Caki2 (cell line): ENCODE measurements at regions not wholly inside any gene's neighbourhood (a gene's known extent, or its start where the extent isn't known, plus 50 kb on each side); places are given as distances from the start of the nearest gene placed in this dataset.
"Not testable (repeated sequence)": the region's sequence is repeated elsewhere in the genome, so short reads cannot be mapped to it uniquely, and the experiment has no call there.

Experiments
- DNase-seq: peaks from one replicate; pipeline ENCODE4 v3.0.0-alpha.2; 2015; ENCODE audit warnings: low read depth
- in situ Hi-C: cut with HindIII; loops from 2 replicates; pipeline ENCODE4 v1.10.0; 2016; ENCODE audit warnings: low sequenced_read_pairs, low pct_unique_long_range_greater_than_20kb, mixed read lengths

DNA sequence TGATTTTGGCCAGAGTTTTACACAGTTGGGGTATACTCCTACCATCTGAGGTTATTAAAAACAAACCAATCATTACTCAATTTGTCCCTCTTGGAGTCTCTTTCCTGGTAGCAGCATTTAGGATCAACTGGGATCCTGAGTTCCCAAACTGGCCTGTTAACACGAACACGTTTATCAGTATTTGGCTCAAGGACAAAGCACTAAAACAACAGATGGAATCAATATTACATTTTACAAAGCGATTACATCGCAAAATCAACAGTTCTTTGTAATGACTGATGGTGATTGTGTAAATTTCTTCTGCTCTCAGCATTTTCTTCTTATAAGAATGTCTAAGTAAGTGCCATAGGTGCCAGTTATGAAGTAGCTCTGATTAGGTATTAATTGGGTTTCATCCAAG, 582.9 kb upstream of the ANKRD30A start:
- in situ Hi-C loops = no loop called here

DNA sequence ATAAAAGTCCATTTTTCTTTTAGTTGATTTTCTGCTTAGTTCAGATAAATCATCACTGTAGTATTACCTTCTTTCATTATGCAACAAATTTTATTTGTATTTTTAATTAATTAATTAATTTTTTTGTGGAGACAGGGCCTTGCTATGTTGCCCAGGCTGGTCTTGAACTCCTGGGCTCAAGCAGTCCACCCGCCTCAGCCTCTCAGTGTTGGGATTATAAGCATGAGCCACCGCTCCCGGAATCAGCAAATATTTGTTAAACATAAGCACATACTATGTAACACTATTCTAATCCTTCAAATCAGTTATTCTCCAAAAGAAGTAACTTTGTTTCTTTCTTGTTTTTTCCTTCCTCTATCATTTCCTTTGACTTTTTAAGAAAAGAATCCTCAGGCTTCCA, 584.8 kb upstream of the ANKRD30A start:
- no peak for DNase-seq
- in situ Hi-C loops = no loop called here

More for the DNA sequence above, 582.9 kb upstream of the ANKRD30A start:
- DNase-seq = no peak

DNA sequence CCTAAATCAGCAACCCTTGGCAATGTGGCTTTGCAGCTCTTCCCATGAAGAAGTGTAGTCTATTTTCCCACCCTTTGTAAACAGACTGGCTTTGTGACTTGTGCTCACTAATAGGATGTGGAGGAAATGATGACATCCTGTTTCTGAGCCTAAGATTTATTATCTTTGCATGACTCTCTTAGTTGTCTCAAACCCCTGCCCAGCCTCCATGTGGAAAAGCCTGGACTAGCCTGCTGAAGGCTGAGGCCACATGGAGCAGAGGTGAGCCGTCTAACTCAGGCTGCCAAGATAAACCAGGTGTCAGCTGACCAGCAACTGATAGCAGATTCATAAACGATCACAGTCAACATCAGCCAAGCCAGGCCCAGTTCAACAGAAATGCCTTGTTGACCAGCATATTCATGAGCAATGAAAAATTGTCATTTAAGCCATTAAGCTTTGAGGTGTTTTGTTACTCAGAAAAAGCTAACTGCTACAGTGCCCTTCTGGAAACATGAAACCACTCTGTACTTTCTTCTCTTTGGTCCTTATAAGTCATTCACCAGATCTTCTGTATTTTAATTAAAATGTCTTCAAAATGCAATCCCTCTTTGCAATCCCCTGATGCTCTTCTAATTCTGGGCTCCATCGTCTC, 586.3 kb upstream of the ANKRD30A start:
- in situ Hi-C loops = no loop called here
- peak; percentile 69 for DNase-seq

DNA sequence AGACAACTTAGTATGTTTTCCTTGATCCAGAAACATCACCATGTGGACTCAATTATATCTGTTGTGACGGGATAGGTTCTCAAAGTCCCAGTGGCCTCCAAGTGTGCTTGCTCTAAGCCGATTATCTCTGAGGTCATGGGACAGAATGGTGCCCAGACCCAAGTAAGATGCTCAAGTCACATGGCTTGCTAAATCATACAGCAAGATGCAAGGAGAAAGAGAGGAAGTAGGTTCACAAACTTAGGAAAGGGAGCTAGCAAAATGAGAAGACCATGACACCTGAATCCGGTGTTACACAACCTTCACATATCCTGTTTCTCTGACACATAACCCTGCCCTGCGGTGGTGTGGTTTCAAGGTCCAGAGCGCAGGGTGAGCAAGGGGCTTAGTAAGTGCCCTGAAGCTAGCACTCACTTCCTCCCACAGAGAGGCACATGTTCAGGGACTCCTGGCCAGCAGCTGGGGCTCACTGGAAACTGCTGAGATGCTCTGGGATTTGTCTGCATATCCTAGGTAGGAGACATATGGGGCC, 590.9 kb upstream of the ANKRD30A start:
- in situ Hi-C loops = no loop called here
- DNase-seq = peak; percentile 67

DNA sequence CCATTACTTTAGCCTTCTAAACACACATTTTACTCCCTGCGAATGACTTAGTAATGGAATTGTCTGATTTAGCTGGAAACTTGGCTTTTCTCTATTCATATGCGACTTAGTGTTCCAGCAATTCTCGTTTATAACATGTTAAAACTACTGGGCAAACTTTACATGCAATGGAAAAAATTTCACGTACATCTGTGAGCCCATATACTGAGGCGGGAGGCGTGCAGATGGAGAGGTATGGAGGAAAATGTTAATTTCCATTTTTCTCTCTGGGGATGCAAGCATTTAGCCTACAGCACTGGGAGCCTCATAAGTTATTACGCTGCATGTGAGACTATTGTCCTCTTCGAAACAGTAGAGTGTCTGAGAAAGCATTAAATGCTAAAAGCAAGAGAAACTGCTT, 591.5 kb upstream of the ANKRD30A start:
- no peak for DNase-seq
- in situ Hi-C loops = no loop called here

DNA sequence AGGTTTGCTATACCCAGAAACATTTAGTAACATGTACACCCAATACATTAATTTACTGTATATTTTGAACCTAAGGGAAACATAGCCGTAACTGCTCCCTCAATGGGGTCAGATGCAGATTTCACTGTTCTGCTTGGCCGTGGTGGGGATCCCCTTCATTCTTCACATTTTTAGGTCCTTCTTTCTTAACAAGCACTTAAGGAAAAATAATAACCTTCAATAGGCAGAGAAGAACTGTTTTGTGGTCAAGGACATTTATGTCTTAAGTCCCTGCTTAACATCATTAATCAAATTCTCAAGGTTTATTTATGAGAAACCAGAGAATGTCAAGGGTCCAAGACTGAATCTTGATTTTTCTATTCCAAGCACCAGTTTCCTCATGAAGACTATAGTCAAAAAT, 592.1 kb upstream of the ANKRD30A start:
- in situ Hi-C loops = no loop called here
- DNase-seq = no peak

DNA sequence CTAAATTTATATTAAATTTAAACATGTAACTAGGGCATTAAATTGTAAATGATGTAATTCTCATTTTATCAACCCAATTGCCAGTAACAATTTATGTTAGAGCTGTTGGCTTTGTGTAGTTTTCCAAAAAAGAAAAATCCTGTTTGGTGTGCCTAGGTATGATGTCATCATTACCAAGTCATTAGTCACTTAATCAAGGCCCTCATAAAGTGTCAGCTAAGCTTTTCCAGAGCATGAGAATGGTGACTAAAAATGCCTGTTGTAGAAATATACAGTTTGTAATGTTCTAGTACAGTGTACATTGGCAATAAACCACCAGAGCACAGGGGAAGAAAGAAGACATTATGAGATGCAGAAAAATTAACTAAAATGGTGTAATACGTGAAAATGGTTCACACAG, 593.8 kb upstream of the ANKRD30A start:
- DNase-seq = no peak

DNA sequence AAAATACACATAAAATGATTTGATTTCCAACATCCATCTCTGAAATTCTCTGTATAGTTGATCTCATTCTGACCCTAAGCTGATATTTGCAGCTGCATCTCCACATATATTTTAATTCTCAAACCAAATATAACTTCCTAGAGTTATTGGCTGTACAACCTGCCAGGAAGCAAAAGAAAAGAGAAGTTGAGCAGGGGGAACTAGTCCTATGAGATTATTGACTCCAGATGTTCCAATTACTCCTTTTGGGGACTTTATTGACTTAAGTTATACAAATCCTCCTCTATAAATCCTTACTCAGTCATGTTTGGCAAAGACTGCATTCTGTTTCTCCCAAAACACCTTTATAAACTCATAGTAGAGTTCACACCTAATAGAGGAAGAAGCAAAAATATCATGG, 599.4 kb upstream of the ANKRD30A start:
- no peak for DNase-seq
- in situ Hi-C loops = no loop called here

More for the DNA sequence above, 593.8 kb upstream of the ANKRD30A start:
- in situ Hi-C loops = no loop called here

DNA sequence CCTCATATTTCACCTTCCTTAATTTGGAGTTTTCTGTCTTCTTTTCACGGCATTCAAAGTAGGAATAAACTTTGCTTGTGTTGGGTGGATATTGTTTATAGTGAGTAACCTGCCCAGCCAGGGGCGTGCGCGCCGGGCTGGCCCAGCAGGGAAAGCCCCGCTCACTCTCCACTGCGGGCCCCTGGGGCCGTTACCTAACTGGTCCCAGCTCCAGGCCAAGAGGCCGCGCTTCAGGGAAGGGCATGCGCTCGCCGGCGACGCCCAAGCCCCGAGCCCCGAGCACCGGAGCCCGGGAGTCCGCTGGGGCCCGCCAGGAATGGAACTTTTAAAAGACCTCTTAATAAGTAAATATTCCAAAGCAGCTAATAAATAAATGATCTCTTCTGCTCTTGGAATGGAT, 601.3 kb upstream of the ANKRD30A start:
- in situ Hi-C loops = not testable (repeated sequence)

DNA sequence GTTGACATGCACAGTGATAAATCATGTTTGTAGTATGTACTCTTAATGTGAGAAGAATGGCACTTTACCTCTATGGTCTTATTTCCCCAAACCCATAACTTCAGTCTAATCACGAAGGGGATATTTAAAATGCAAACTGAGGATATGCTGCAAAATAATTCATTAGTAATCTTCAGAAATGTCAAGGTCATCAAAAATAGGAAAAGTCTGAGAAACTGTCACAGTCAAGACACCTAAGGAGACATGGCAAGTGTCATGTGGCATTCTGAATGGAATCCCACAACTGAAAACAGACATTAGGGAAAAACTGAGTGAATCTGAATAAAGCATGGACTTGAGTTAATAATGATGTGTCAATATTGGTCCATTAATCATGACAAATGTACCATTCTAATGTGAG, 605.5 kb upstream of the ANKRD30A start:
- in situ Hi-C loops = no loop called here
- DNase-seq = no peak

More for the DNA sequence above, 601.3 kb upstream of the ANKRD30A start:
- DNase-seq = not testable (repeated sequence)

DNA sequence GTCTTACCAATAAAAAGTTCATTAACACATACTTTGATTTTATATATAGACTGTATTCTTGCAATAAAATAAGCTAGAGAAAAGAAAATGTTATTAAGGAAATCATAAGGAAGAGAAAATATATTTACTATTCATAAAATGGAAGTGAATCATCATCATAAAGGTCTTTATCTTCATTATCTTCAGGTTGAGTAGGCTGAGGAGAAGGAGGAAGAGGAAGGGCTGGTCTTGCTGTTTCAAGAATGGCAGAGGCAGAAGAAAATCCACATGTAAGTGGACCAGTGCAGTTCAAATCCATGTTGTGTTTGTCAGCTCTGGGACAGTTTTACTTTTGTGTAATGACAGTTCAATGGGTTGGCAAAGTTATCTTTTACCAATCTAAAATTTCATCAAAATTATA, 609.1 kb upstream of the ANKRD30A start:
- in situ Hi-C loops = no loop called here
- DNase-seq = no peak

DNA sequence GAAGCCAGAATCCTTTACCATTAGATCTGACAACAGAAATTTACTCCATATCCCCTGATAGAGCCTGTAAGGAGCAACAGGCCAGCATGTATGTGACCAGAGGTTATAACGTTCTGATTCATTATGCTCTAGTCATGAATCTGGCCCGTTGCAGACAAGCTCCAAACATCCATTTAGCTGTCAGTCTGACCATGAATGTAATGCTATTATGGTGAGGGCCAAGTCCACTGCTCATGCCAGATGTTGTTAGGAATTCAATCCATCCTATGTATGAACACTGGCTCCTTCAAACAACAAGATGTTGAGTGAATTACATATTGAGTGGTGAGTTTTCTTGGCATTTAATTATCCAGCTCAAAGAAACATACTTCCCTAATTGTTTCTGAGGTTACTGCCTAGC, 610.1 kb upstream of the ANKRD30A start:
- DNase-seq = no peak
- in situ Hi-C loops = no loop called here

DNA sequence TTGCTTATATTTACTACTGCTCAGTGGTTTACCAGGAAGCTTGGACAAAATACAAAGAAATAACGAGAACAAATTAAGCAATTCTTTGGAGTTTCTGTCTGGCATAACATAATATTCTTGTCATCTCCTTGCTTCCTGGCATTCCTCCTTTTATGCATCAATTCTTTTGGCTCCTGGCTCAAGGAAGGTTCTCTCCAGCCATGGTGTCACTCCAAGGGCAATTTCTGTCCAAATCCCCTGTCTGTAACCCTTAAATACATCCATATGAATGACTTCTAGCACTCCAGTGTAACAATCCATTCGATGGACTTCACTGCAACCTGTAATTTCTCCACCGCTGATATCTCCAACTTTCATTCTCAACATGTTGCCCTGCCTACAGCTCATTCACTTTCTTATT, 617.7 kb upstream of the ANKRD30A start:
- in situ Hi-C loops = no loop called here
- DNase-seq = no peak

DNA sequence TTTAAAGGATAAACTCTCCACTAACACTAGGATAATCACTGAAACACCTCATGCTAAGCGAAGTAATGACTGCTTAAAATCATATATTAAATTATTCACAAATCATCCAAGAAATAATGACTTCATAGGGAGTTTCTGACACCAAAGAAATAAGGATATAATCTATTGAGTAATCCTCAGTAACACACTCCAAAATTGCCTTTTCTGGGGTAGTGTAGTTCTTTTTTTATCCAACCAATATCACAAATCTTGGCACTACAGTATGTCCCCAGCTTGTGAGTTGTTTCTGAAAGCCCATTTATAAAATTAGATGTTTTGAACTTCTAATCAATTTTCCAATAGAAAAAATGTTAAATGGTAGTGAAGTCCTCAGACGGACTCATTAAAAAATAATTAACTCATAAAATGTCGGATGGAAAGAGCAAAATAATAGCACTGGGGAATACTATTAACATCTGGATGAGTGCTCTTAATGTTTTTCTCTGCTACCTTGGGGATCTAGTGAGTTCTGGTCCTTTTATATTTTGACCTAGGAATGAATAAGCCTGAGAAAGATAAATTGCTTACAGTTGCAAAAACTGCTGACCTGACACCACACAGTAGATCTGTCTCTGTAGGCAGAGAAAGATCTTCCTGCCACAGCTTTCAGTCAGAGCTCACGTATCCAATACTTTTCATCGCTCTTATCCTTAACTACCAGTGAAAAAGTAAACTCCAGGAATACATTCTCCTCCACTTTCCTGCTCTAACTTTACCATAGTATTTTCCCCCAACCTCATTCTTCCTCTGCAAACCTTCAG, 618.5 kb upstream of the ANKRD30A start:
- in situ Hi-C loops = no loop called here
- no peak for DNase-seq

DNA sequence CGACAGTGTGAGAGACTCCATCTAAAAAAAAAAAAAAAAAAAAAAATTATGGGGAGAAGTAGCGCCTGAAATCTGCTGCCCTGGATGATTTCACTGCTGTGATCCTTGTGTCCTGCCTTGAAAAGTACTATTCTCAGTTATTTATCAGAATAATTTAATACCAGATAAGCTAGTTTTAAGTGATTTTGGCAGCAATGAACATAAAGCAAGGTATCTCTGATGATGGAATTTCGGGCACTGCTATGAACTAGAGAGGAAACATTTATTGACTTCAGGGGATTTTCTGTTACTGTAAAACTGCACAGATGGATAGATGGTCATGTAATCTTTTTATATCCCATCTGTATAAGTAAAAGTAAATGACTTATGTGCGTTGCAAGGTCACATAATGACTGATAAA, 619.1 kb upstream of the ANKRD30A start:
- no peak for DNase-seq
- in situ Hi-C loops = no loop called here

DNA sequence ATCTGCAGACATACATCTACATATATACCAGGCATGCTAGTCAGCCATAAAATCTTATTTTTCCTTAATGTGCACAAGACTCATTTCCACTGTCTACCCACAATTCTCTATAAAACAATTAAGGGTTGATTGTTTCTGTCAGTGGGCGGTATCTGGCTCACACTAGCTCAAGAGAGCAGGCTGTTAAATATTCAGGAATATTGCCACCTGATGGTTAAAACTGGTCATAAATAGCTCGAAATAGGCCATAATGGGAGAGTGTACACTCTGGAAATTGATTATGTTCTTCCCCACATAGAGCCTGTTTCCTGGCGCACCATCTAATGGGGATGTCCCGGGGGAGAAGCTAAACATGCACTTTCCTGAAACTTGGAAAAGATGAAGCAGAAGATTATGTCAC, 620.6 kb upstream of the ANKRD30A start:
- in situ Hi-C loops = no loop called here
- no peak for DNase-seq

DNA sequence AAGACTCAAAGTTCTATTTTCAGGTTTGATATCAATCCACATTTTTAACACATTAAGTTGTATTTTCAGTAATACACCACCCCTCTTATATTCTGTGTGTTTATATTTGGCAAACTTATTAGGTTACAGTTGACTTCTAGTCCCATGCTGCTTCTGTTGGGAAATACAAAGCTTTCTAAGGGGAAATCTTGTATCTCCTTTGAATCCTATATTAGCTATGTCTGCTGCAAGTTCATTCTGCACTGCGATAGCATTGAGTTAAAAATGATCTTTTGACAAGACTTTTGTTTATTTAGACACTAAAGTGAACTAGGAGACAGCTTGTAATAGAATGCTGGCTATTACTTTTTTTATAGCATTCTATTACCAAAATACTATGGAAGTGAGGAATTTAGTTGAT, 625.1 kb upstream of the ANKRD30A start:
- in situ Hi-C loops = no loop called here
- DNase-seq = no peak

DNA sequence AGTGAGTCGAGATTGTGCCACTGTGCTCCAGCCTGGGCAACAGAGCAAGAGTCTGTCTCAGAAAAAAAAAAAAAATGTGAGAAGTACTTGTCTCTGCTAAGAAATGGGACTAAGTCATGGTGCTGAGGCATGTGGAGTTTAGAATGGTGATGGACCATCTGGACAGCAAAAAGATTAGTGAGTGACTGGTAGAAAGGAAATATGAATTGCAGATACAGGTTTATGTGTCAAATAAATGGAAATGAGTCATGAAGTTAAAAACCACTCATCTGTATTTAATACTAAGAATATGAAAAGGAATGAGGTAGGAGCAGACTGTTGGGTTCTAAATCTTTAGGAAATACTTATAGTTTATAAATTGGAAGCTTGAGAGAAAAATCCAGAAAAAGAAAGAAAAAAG, 625.7 kb upstream of the ANKRD30A start:
- in situ Hi-C loops = no loop called here
- no peak for DNase-seq

DNA sequence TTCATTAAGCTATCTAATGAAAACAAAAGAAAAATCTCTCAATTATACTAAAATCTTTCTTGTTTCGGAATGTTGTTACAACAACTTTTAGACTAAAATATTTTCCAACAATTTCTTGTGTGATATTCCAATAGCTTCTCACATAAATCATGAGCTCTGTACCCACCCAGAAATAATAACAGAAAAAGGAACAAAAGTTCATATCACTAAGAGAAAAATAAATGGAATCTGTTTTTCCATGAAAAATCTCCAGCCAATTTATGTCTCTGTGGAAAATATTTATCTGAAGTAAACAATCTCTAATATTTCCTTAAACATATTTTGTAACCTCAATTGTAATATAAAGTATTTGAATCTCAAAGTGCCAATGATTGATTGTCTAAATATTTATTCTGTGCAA, 628.6 kb upstream of the ANKRD30A start:
- in situ Hi-C loops = no loop called here

DNA sequence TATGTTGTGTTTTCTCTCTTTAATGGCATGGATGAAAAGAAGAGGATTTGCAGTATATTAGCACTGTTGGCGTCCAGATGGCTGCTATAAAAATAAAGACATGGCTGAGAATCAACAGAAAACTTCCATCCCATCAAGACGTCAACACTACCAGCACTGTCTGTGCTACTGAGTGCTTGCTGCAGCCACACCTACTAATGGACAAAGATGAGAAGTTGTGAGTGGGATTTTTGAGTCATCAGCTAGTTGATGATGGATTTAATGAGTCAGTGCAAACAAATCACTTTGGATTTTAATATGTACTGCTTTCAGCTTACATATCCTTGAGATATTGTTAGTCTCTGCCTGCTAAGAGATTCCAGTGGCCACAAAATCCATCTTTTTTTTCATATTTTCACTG, 631.0 kb upstream of the ANKRD30A start:
- no peak for DNase-seq
- in situ Hi-C loops = no loop called here

More for the DNA sequence above, 628.6 kb upstream of the ANKRD30A start:
- DNase-seq = no peak
